Spleen (tissue), 11 donors: ENCODE measurements at regions not wholly inside any gene's neighbourhood (a gene's known extent, or its start where the extent isn't known, plus 50 kb on each side); places are given as distances from the start of the nearest gene placed in this dataset.

Source experiments
- DNase-seq: peaks from one replicate; pipeline ENCODE4 v3.0.0-alpha.2; 2020
- H3K27ac ChIP-seq, 8 donors: fragments of 200-600 bp; sonication (generic) in 7 of 8; 1 replicate in 4 of 8; 2 replicates in 4 of 8; pipeline versions ENCODE4 v1.5.0 to v1.8.0; 2016 to 2021; ENCODE audit warnings: inconsistent platforms in 4 of 8, mild to moderate bottlenecking in 4 of 8, moderate library complexity in 1 of 8
- H3K27me3 ChIP-seq, 7 donors: fragments of 200-600 bp; sonication (generic) in 6 of 7; replicated peaks in 1 of 7; 1 replicate in 4 of 7; 2 replicates in 3 of 7; pipeline versions ENCODE4 v1.5.0 to v1.8.0; 2016 to 2021; ENCODE audit warnings: inconsistent platforms in 3 of 7, mild to moderate bottlenecking in 1 of 7
- H3K36me3 ChIP-seq, 6 donors: fragments of 200-600 bp; sonication (generic) in 5 of 6; 1 replicate in 4 of 6; 2 replicates in 2 of 6; pipeline versions ENCODE4 v1.5.0 to v1.8.0; 2016 to 2021; ENCODE audit warnings: inconsistent platforms in 2 of 6
- H3K4me1 ChIP-seq, 6 donors: fragments of 200-600 bp; sonication (generic) in 5 of 6; 1 replicate in 3 of 6; 2 replicates in 3 of 6; pipeline versions ENCODE4 v1.5.0 to v1.8.0; 2016 to 2021; ENCODE audit warnings: inconsistent platforms in 3 of 6
- H3K4me3 ChIP-seq, 8 donors: fragments of 200-600 bp; sonication (generic) in 7 of 8; 1 replicate in 4 of 8; 2 replicates in 4 of 8; pipeline versions ENCODE4 v1.5.0 to v1.8.0; 2016 to 2021; ENCODE audit warnings: inconsistent platforms in 4 of 8, mild to moderate bottlenecking in 4 of 8, moderate library complexity in 2 of 8
- H3K9me3 ChIP-seq, 8 donors: fragments of 200-600 bp; sonication (generic) in 7 of 8; 1 replicate in 4 of 8; 2 replicates in 4 of 8; pipeline versions ENCODE4 v1.5.0 to v1.8.0; 2016 to 2021; ENCODE audit warnings: inconsistent platforms in 4 of 8
- POLR2A ChIP-seq, 3 donors: fragments of 450-650 bp; IDR thresholded peaks; one replicate each; pipeline ENCODE4 v1.5.1; 2017; ENCODE audit warnings: antibody characterized with exemption in 3 of 3, mild to moderate bottlenecking in 1 of 3
- POLR2AphosphoS5 ChIP-seq, 3 donors: sonication (generic); formaldehyde crosslinking; IDR thresholded peaks; one replicate each; pipeline ENCODE4 v1.5.1; 2017; ENCODE audit warnings: antibody characterized with exemption in 3 of 3
- WGBS, 5 donors: extraction: QIAGEN DNeasy Blood & Tissue Kit in 3 of 5; methylation state at CpG; one replicate each; pipeline versions ENCODE4 v1.1.5 to v1.1.7; 2013 to 2018; 5-methylcytosine and 5-hydroxymethylcytosine counted together
- intact Hi-C: fragments of 100-400 bp; cut with DNase I; formaldehyde crosslinking; loops from one replicate; pipeline ENCODE4 v1.15.0; 2023; ENCODE audit warnings: low total_unique reads
- TF ChIP-seq, protein P1 (sequence below), 11 experiments: fragments of 200-600 bp in 7 of 11; fragments of 450-650 bp in 4 of 11; sonication (generic) in 4 of 11; IDR thresholded peaks in 8 of 11; conservative IDR thresholded peaks in 3 of 11; 1 replicate in 7 of 11; 2 replicates in 4 of 11; pipeline versions ENCODE4 v1.4.0 to v1.8.0; 2016 to 2021; ENCODE audit warnings: antibody characterized with exemption in 11 of 11, inconsistent platforms in 4 of 11, mild to moderate bottlenecking in 1 of 11
- donor health status: healthy with polysubstance abuse.
- donor health status: DM: no; HTN: no; CAD: no; lungs with moderate emphysema.
- donor health status: DM: no; HTN: no; CAD: no.
- donor health status: Bipolar disorder and iron deficiency.
- donor health status: healthy.
- donor health status: DM: no; HTN: no; CAD: no.
- donor health status: DM: yes; HTN: yes; CAD: no.

DNA sequence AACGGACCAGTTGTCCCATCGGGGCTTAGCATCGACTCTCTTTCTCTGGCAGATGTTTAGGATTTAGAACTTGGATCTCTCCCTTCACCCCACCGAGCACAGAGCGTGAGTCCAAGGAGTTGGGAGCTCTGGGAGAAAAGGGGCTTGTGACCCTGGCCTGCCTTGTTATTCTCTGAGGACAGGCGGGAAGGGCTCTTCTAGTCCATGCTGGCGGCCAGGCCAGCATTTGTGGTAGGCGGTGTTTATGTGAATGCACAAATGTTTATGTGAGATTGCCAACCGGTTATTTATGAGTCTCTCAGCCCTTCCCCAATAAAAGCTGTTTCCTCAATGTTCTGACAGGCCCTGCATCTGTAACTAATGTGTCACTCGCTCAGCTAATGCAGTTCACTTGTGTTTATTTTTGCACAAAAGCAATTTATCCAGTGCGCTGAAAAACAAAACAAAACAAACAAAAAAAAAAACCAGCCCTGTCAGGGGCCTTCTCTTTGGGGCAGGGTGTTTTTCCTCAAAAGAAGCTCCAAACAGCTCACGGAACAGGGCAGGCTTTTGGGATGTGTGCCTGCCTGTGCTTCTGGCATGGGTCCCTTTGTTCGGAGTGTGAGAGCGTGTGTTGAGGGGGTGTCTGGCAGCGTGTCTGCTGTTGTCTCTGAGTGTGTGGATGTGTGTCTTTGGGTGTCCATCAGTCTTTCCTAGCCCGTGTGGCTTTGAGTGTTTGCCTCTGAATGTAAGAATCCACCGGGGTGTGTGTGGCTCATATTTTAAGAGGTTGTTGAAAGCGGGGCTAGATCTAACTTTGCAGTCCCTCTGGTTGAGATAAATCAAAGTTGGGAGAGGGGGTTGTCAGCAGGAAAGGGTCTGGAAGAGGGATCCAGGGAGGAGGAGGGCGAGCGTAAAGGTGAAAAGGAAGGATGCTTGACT is 52.8 kb upstream of the HAAO start:
- no peaks in the 10 kb centered on the region for H3K36me3 ChIP-seq
- peak; percentile 37 for DNase-seq
- H3K27me3 ChIP-seq = no peaks in the 10 kb centered on the region
- intact Hi-C loops = no loop called here
- no peaks in the 10 kb centered on the region for H3K4me1 ChIP-seq
- no peak for TF ChIP-seq POLR2A (IDR thresholded peaks at IDR 0.05)
- TF ChIP-seq, protein P1, sequence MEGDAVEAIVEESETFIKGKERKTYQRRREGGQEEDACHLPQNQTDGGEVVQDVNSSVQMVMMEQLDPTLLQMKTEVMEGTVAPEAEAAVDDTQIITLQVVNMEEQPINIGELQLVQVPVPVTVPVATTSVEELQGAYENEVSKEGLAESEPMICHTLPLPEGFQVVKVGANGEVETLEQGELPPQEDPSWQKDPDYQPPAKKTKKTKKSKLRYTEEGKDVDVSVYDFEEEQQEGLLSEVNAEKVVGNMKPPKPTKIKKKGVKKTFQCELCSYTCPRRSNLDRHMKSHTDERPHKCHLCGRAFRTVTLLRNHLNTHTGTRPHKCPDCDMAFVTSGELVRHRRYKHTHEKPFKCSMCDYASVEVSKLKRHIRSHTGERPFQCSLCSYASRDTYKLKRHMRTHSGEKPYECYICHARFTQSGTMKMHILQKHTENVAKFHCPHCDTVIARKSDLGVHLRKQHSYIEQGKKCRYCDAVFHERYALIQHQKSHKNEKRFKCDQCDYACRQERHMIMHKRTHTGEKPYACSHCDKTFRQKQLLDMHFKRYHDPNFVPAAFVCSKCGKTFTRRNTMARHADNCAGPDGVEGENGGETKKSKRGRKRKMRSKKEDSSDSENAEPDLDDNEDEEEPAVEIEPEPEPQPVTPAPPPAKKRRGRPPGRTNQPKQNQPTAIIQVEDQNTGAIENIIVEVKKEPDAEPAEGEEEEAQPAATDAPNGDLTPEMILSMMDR (IDR thresholded peaks at IDR 0.05 in 8 of 11, conservative IDR thresholded peaks at IDR 0.05 in 3 of 11) = no peak
- TF ChIP-seq POLR2AphosphoS5 (IDR thresholded peaks at IDR 0.05) = no peak
- H3K27ac ChIP-seq = peak overlapping the region in 3 of 8 donors; percentile 10 to 25 (median 20)
- H3K9me3 ChIP-seq = no peaks in the 10 kb centered on the region
- no peak overlapping the region for H3K4me3 ChIP-seq
- WGBS, 5 donors = 58 to 66% (median 65%) methylated on average over 20 of the region's 20 CpGs

DNA sequence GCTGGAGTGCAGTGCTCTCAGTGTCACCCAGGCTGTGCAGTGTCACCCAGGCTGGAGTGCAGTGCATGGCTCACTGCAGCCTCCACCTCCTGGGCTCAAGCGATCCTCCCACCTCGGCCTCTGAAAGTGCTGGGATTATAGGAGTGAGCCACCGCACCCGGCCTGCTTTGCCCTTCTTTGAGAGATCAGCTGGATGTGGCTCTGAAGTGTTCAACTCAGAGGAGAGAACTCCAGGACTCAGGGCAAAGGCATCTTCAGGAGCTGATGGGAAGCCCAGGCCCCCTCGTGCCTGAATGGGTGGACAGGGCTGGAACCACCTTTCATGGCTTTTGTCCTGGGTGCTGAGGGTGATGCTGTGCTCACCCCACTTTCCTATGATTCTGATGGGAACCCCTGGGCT is 52.0 kb upstream of the HAAO start:
- H3K4me3 ChIP-seq = no peak overlapping the region
- H3K4me1 ChIP-seq = no peaks in the 10 kb centered on the region
- 69 to 96% (median 93%) methylated on average over 3 to 5 of the region's 5 CpGs for WGBS, 5 donors
- peak; percentile 41 for DNase-seq
- H3K27me3 ChIP-seq = no peaks in the 10 kb centered on the region
- no peaks in the 10 kb centered on the region for H3K9me3 ChIP-seq
- H3K27ac ChIP-seq = no peak overlapping the region
- intact Hi-C loops = no loop called here
- H3K36me3 ChIP-seq = no peaks in the 10 kb centered on the region
- TF ChIP-seq, protein P1 (IDR thresholded peaks at IDR 0.05 in 8 of 11, conservative IDR thresholded peaks at IDR 0.05 in 3 of 11) = no peak
- no peak for TF ChIP-seq POLR2A (IDR thresholded peaks at IDR 0.05)
- no peak for TF ChIP-seq POLR2AphosphoS5 (IDR thresholded peaks at IDR 0.05)

DNA sequence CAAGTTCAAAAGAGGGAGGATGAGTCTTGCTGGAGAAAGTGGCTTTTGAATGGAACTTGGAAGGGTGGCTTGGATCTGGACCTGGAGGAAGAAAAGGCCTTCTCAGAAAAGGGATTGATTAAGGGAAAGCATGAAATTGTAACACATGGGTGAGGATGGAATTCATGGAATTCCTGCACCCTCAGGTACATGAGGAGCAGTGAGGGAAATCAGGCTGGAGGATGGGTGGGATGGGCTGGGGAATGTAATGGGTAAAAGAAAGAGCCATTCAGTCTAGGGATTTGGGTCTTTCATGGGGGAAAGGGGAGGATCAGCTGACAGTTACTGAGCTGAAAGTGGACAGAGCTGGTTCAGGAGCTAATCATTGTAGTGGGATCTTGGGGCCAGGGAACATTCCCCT is 51.2 kb upstream of the HAAO start:
- H3K9me3 ChIP-seq = no peaks in the 10 kb centered on the region
- DNase-seq = peak; percentile 4
- no peaks in the 10 kb centered on the region for H3K36me3 ChIP-seq
- TF ChIP-seq, protein P1 (IDR thresholded peaks at IDR 0.05 in 8 of 11, conservative IDR thresholded peaks at IDR 0.05 in 3 of 11) = no peak
- TF ChIP-seq POLR2A (IDR thresholded peaks at IDR 0.05) = no peak
- no peaks in the 10 kb centered on the region for H3K4me1 ChIP-seq
- no peak overlapping the region for H3K27ac ChIP-seq
- H3K27me3 ChIP-seq = no peaks in the 10 kb centered on the region
- H3K4me3 ChIP-seq = no peak overlapping the region
- intact Hi-C loops = no loop called here

DNA sequence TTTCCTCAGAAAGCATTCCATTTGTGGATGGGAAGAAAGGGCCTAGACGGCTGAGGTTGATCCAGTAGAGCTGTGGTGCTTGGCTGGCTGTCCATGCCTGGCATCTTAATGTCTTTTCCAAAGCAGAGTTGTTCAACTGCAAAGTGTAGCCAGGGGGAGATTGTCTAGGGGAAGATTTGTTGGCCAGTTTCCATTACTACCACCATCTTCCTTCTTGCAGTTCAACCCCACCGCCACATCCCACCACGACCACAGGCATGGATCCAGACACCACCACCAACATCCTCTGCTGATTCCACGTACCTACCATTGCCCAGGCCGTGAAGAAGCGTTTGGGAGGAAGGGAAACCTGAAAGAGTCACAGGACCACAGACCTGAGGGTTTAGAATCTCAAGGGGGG is 50.7 kb upstream of the HAAO start:
- no peak overlapping the region for H3K27ac ChIP-seq

More for the DNA sequence above, 50.7 kb upstream of the HAAO start:
- no peaks in the 10 kb centered on the region for H3K4me1 ChIP-seq
- no peak overlapping the region for H3K4me3 ChIP-seq
- intact Hi-C loops = no loop called here
- 51 to 71% (median 65%) methylated on average over 6 of the region's 6 CpGs for WGBS, 5 donors
- TF ChIP-seq POLR2A (IDR thresholded peaks at IDR 0.05) = no peak
- no peak for TF ChIP-seq POLR2AphosphoS5 (IDR thresholded peaks at IDR 0.05)
- TF ChIP-seq, protein P1 (IDR thresholded peaks at IDR 0.05 in 8 of 11, conservative IDR thresholded peaks at IDR 0.05 in 3 of 11) = no peak
- H3K9me3 ChIP-seq = no peaks in the 10 kb centered on the region
- DNase-seq = peak; percentile 19
- no peaks in the 10 kb centered on the region for H3K27me3 ChIP-seq
- no peaks in the 10 kb centered on the region for H3K36me3 ChIP-seq
